Fibroblast of lung (primary cell): ENCODE measurements at regions not wholly inside any gene's neighbourhood (a gene's known extent, or its start where the extent isn't known, plus 50 kb on each side); places are given as distances from the start of the nearest gene placed in this dataset.

Source experiments
- DNase-seq, 2 donors: peaks; one replicate each; pipeline versions ENCODE4 v3.0.0 to v3.0.0-alpha.2; 2010; ENCODE audit warnings: low read depth in 2 of 2
- H2AFZ ChIP-seq: 2 replicates; pipeline ENCODE4 v1.5.1; 2012; ENCODE audit warnings: low read length, control low read depth, inconsistent platforms
- H3K27ac ChIP-seq: 2 replicates; pipeline ENCODE4 v1.5.1; 2011; ENCODE audit warnings: low read length, control low read depth; ENCODE audit not compliant: insufficient read depth
- H3K27me3 ChIP-seq: 2 replicates; pipeline ENCODE4 v1.5.1; 2011; ENCODE audit warnings: mild to moderate bottlenecking, low read length; ENCODE audit not compliant: control insufficient read depth, insufficient read depth
- H3K36me3 ChIP-seq: 2 replicates; pipeline ENCODE4 v1.5.1; 2011; ENCODE audit warnings: low read length; ENCODE audit not compliant: control insufficient read depth, insufficient read depth
- H3K4me1 ChIP-seq: 2 replicates; pipeline ENCODE4 v1.5.1; 2011; ENCODE audit warnings: low read length; ENCODE audit not compliant: control insufficient read depth, insufficient read depth; ENCODE audit errors: extremely low read depth
- H3K4me2 ChIP-seq: 2 replicates; pipeline ENCODE4 v1.5.1; 2011; ENCODE audit warnings: low read length, control low read depth; ENCODE audit not compliant: insufficient read depth; ENCODE audit errors: extremely low read depth
- H3K4me3 ChIP-seq, 4 experiments: fragments of 200-600 bp in 1 of 4; sonication (generic) in 1 of 4; replicated peaks in 1 of 4; 2 replicates each; pipeline ENCODE4 v1.5.1; 2011 to 2016; ENCODE audit warnings: low read length in 4 of 4, low read depth in 3 of 4, mild to moderate bottlenecking in 3 of 4, control low read depth in 2 of 4, inconsistent platforms in 1 of 4, mixed read lengths in 1 of 4; ENCODE audit not compliant: insufficient read depth in 1 of 4; ENCODE audit errors: control extremely low read depth in 1 of 4
- H3K79me2 ChIP-seq: 2 replicates; pipeline ENCODE4 v1.5.1; 2012; ENCODE audit warnings: mild to moderate bottlenecking, low read length, inconsistent platforms; ENCODE audit not compliant: control insufficient read depth, insufficient read depth
- H3K9ac ChIP-seq: 2 replicates; pipeline ENCODE4 v1.5.1; 2011; ENCODE audit warnings: mild to moderate bottlenecking, low read length, control low read depth; ENCODE audit not compliant: insufficient read depth
- H3K9me3 ChIP-seq: 2 replicates; pipeline ENCODE4 v1.5.1; 2012; ENCODE audit warnings: low read depth, low read length; ENCODE audit not compliant: control insufficient read depth, insufficient read depth
- H4K20me1 ChIP-seq: 2 replicates; pipeline ENCODE4 v1.5.1; 2011; ENCODE audit warnings: low read length; ENCODE audit not compliant: control insufficient read depth, insufficient read depth; ENCODE audit errors: extremely low read depth
- CTCF ChIP-seq, 2 donors: IDR thresholded peaks in 1 of 2; conservative IDR thresholded peaks in 1 of 2; 1 replicate in 1 of 2; 2 replicates in 1 of 2; pipeline ENCODE4 v1.5.1; 2011 to 2012; ENCODE audit warnings: low read length in 2 of 2, control low read depth in 1 of 2, inconsistent platforms in 1 of 2, low read depth in 1 of 2, mild to moderate bottlenecking in 1 of 2
- EZH2 ChIP-seq: IDR thresholded peaks from 2 replicates; pipeline ENCODE4 v1.5.1; 2012; ENCODE audit warnings: low read length, control low read depth, mild to moderate bottlenecking; ENCODE audit errors: missing control alignments

DNA sequence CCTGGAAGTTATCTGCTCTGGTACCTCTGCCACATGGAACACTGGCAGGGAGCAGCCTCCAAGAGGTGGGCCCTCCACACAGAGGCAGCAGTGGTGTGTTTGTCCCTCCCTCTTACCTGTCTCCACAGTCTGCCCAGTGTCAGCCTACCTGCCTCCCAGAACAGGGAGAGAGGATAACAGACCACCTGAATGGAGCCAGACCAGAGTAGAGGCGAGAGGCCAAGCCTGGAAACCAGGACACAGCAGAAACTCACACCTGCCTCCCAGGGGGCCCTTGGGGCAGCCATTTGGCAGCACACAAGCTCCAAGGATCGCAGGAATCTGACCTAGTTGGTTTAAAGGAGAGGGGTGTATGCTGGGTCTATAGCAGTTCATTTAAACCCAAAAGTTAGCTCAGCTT, 100.2 kb upstream of the ZNF366 start:
- Histone ChIP-seq H3K27me3 (no peaks in the 10 kb centered on the region), H3K9ac (no peak overlapping the region), H3K4me3 (no peak overlapping the region), H3K36me3 (no peaks in the 10 kb centered on the region), H3K9me3 (no peaks in the 10 kb centered on the region), H3K27ac (no peak overlapping the region), H2AFZ (no peak overlapping the region), H3K4me2 (no peak overlapping the region), H3K79me2 (no peaks in the 10 kb centered on the region), H4K20me1 (no peaks in the 10 kb centered on the region), H3K4me1 (peaks cover 3% of the 10 kb centered on the region)
- TF ChIP-seq EZH2 (no peak), CTCF (conservative IDR thresholded peaks at IDR 0.05 in 1 of 2, IDR thresholded peaks at IDR 0.05 in 1 of 2; ENCODE audit: low read depth in 1 of 2, low read length in 2 of 2) (no peak)
- DNase-seq = no peak

DNA sequence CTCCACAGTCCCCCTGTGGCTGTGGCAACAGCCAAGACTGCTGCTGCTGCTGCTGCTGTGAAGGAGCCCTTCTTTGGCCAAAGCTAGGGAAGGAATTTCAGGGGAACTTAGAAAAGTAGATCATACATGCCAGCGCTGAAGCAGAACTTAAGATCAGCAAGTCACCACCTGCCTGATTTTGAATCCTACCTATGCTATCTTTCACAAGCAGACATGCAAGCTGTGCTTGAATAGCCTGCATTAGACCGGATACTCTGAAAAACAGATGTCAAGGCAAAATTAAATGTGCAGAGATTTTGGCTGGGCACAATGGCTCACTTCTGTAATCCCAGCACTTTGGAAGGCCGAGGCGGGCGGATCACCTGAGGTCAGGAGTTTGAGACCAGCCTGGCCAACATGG, 99.3 kb upstream of the ZNF366 start:
- no peak for DNase-seq
- TF ChIP-seq CTCF (conservative IDR thresholded peaks at IDR 0.05 in 1 of 2, IDR thresholded peaks at IDR 0.05 in 1 of 2; ENCODE audit: low read depth in 1 of 2, low read length in 2 of 2) (no peak), EZH2 (no peak)
- no peaks in the 10 kb centered on the region for H3K27me3 ChIP-seq

DNA sequence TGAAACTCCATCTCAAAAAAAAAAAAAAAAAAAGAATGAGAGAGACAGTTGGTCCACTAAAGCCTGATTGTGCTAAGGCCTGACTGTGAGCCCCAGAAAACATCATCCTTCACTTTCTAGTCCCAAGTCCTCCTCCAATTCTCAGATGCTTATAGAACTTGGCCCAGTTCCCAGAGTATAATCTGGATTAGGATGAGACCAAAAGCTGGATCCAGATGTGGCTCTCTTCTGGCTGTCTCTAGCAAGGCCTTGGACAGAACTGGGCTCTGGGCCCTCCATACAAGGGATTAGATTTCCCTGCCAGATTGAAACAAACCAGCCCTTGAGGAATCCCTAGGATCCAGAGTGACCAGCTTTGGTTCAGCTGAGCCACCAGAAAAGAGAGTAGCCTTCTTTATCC, 98.4 kb upstream of the ZNF366 start:
- Histone ChIP-seq H3K9me3 (no peaks in the 10 kb centered on the region), H4K20me1 (no peaks in the 10 kb centered on the region), H3K4me3 (no peak overlapping the region), H3K4me2 (no peak overlapping the region), H3K79me2 (no peaks in the 10 kb centered on the region), H3K4me1 (peaks cover 11% of the 10 kb centered on the region), H3K27ac (no peak overlapping the region), H3K9ac (no peak overlapping the region), H3K27me3 (no peaks in the 10 kb centered on the region), H2AFZ (no peak overlapping the region), H3K36me3 (no peaks in the 10 kb centered on the region)
- TF ChIP-seq CTCF (conservative IDR thresholded peaks at IDR 0.05 in 1 of 2, IDR thresholded peaks at IDR 0.05 in 1 of 2; ENCODE audit: low read depth in 1 of 2, low read length in 2 of 2) (no peak), EZH2 (no peak)
- DNase-seq = no peak

More for the DNA sequence above, 99.3 kb upstream of the ZNF366 start:
- H4K20me1 ChIP-seq = no peaks in the 10 kb centered on the region
- H2AFZ ChIP-seq = no peak overlapping the region
- H3K9ac ChIP-seq = no peak overlapping the region
- no peak overlapping the region for H3K27ac ChIP-seq
- peaks cover 3% of the 10 kb centered on the region for H3K4me1 ChIP-seq
- H3K79me2 ChIP-seq = no peaks in the 10 kb centered on the region
- no peaks in the 10 kb centered on the region for H3K9me3 ChIP-seq
- H3K4me3 ChIP-seq = no peak overlapping the region
- no peak overlapping the region for H3K4me2 ChIP-seq
- no peaks in the 10 kb centered on the region for H3K36me3 ChIP-seq
